HepG2 (cell line): ENCODE measurements at regions not wholly inside any gene's neighbourhood (a gene's known extent, or its start where the extent isn't known, plus 50 kb on each side); places are given as distances from the start of the nearest gene placed in this dataset.

Source experiments
- AFF4 ChIP-seq: sonication (generic); formaldehyde crosslinking; IDR thresholded peaks from 2 replicates; pipeline ENCODE4 v1.4.0; 2020; ENCODE audit warnings: missing genetic modification reagents
- ARHGAP35 ChIP-seq: sonication (generic); formaldehyde crosslinking; IDR thresholded peaks from 2 replicates; pipeline ENCODE4 v1.9.0; 2022; ENCODE audit warnings: mild to moderate bottlenecking, inconsistent platforms, moderate library complexity, missing genetic modification reagents, borderline replicate concordance
- ARNTL ChIP-seq: sonication (generic); formaldehyde crosslinking; IDR thresholded peaks from 2 replicates; pipeline ENCODE4 v1.4.0; 2020; ENCODE audit warnings: mild to moderate bottlenecking, missing genetic modification reagents
- DMAP1 ChIP-seq: IDR thresholded peaks from 2 replicates; pipeline ENCODE4 v1.6.1; 2016
- ERF ChIP-seq: IDR thresholded peaks from 2 replicates; pipeline ENCODE4 v1.6.1; 2018; ENCODE audit warnings: missing biosample characterization, missing genetic modification reagents
- FOXA3 ChIP-seq: IDR thresholded peaks from 2 replicates; pipeline ENCODE4 v1.6.1; 2016; ENCODE audit warnings: missing genetic modification reagents, missing compliant biosample characterization
- FUBP1 ChIP-seq: sonication (generic); formaldehyde crosslinking; IDR thresholded peaks from 2 replicates; pipeline ENCODE4 v1.5.1; 2020; ENCODE audit warnings: missing genetic modification reagents, mild to moderate bottlenecking, borderline replicate concordance
- GATAD1 ChIP-seq: IDR thresholded peaks from 2 replicates; pipeline ENCODE4 v1.6.1; 2016; ENCODE audit warnings: missing genetic modification reagents, missing compliant biosample characterization
- GZF1 ChIP-seq: sonication (generic); formaldehyde crosslinking; IDR thresholded peaks from 2 replicates; pipeline ENCODE4 v1.5.1; 2020; ENCODE audit warnings: mild to moderate bottlenecking, missing genetic modification reagents
- HIVEP1 ChIP-seq: sonication (generic); formaldehyde crosslinking; IDR thresholded peaks from 2 replicates; pipeline ENCODE4 v1.4.0; 2020; ENCODE audit warnings: mild to moderate bottlenecking, missing genetic modification reagents
- HMG20A ChIP-seq: IDR thresholded peaks from 2 replicates; pipeline ENCODE4 v1.6.1; 2016; ENCODE audit warnings: borderline replicate concordance
- HOXA9 ChIP-seq: sonication (generic); formaldehyde crosslinking; IDR thresholded peaks from 2 replicates; pipeline ENCODE4 v1.8.1; 2022; ENCODE audit warnings: missing genetic modification reagents, mild to moderate bottlenecking, moderate library complexity, borderline replicate concordance
- KDM3A ChIP-seq: IDR thresholded peaks from 2 replicates; pipeline ENCODE4 v1.6.1; 2018; ENCODE audit warnings: low read depth, missing compliant biosample characterization
- KDM4B ChIP-seq: sonication (generic); formaldehyde crosslinking; IDR thresholded peaks from 2 replicates; pipeline ENCODE4 v1.4.0; 2020; ENCODE audit warnings: missing genetic modification reagents
- MTA1 ChIP-seq: sonication (generic); formaldehyde crosslinking; IDR thresholded peaks from 2 replicates; pipeline ENCODE4 v1.4.0; 2020; ENCODE audit warnings: missing genetic modification reagents, mild to moderate bottlenecking, borderline replicate concordance
- RBFOX2 ChIP-seq: fragments of 200-400 bp; formaldehyde crosslinking; IDR thresholded peaks from 2 replicates; pipeline ENCODE4 v1.6.1; 2017; ENCODE audit warnings: low read depth, mild to moderate bottlenecking, low read length
- SOX13 ChIP-seq, 3 experiments: fragments of 450-650 bp in 1 of 3; sonication (generic) in 1 of 3; formaldehyde crosslinking in 1 of 3; IDR thresholded peaks in 2 of 3; conservative IDR thresholded peaks in 1 of 3; 2 replicates each; pipeline versions ENCODE4 v1.5.0 to v1.6.1; 2016 to 2020; ENCODE audit warnings: antibody characterized with exemption in 1 of 3, mild to moderate bottlenecking in 1 of 3, missing compliant biosample characterization in 1 of 3, missing genetic modification reagents in 1 of 3, moderate library complexity in 1 of 3
- SP5 ChIP-seq: IDR thresholded peaks from 2 replicates; pipeline ENCODE4 v1.6.1; 2016; ENCODE audit warnings: low read depth, borderline replicate concordance
- SSRP1 ChIP-seq: IDR thresholded peaks from 2 replicates; pipeline ENCODE4 v1.6.1; 2016; ENCODE audit warnings: control low read depth
- SUZ12 ChIP-seq: fragments of 150-350 bp; IDR thresholded peaks from 2 replicates; pipeline ENCODE4 v1.6.1; 2014; ENCODE audit warnings: low read depth, low read length
- ZNF12 ChIP-seq: sonication (generic); formaldehyde crosslinking; IDR thresholded peaks from 2 replicates; pipeline ENCODE4 v1.5.0; 2020; ENCODE audit warnings: missing genetic modification reagents
- ZNF598 ChIP-seq: sonication (generic); formaldehyde crosslinking; IDR thresholded peaks from 2 replicates; pipeline ENCODE4 v1.5.1; 2020; ENCODE audit warnings: mild to moderate bottlenecking, missing genetic modification reagents, borderline replicate concordance
- ZNF839 ChIP-seq: sonication (generic); formaldehyde crosslinking; IDR thresholded peaks from 2 replicates; pipeline ENCODE4 v1.4.0; 2020; ENCODE audit warnings: missing genetic modification reagents, mild to moderate bottlenecking, borderline replicate concordance

GRCh38 chr6:63509652-63510352 is 62.5 kb upstream of the LOC128125822 start (continued):
- TF ChIP-seq FUBP1 (CRISPR knock-in tag) (no peak), SUZ12 (no peak), ZNF598 (CRISPR knock-in tag) (no peak), KDM4B (peak; percentile 79; the same call in 1 of the 2 replicates), GATAD1 (CRISPR knock-in tag) (peak; percentile 66), HIVEP1 (CRISPR knock-in tag) (no peak), HOXA9 (CRISPR knock-in tag) (peak; percentile 98), ZNF12 (CRISPR knock-in tag) (peak; percentile 69; the same call in 1 of the 2 replicates), ARNTL (CRISPR knock-in tag) (0 out of 2 replicates have a peak, but pooled peaks have one; percentile 45), HMG20A (CRISPR knock-in tag) (peak; percentile 91; the same call in 1 of the 2 replicates), AFF4 (CRISPR knock-in tag) (peak; percentile 87; the same call in 1 of the 2 replicates), SOX13 (IDR thresholded peaks at IDR 0.05) (peak; percentile 66), SOX13 (CRISPR knock-in tag; conservative IDR thresholded peaks at IDR 0.05 in 1 of 2, IDR thresholded peaks at IDR 0.05 in 1 of 2) (peak; percentile 90 to 95; a peak in 3 of 4 replicates), ARHGAP35 (CRISPR knock-in tag) (no peak), GZF1 (CRISPR knock-in tag) (peak; percentile 10; the same call in 1 of the 2 replicates), SP5 (CRISPR knock-in tag) (peak; percentile 81; the same call in 1 of the 2 replicates), MTA1 (CRISPR knock-in tag) (no peak; the same call in 1 of the 2 replicates), ZNF839 (CRISPR knock-in tag) (no peak), ERF (peak; percentile 81), RBFOX2 (peak; percentile 84), KDM3A (CRISPR knock-in tag) (peak; percentile 30; the same call in 1 of the 2 replicates), DMAP1 (peak; percentile 60), FOXA3 (CRISPR knock-in tag) (peak; percentile 93), SSRP1 (CRISPR knock-in tag) (peak; percentile 88; the same call in 1 of the 2 replicates)
